CMK (cell line): ENCODE measurements at regions not wholly inside any gene's neighbourhood (a gene's known extent, or its start where the extent isn't known, plus 50 kb on each side); places are given as distances from the start of the nearest gene placed in this dataset.

Source experiments
- DNase-seq: peaks from one replicate; pipeline ENCODE4 v3.0.0-alpha.2; 2010; ENCODE audit warnings: low read depth

GRCh38 chr12:30151831-30152230 is 368.1 kb upstream of the TMTC1 start:
- DNase-seq = no peak

- DNase-seq = no peak
These were observed 362.8 kb upstream of the TMTC1 start for GRCh38 chr12:30146561-30146960.

- DNase-seq = no peak
These were observed 361.9 kb upstream of the TMTC1 start for GRCh38 chr12:30145684-30146032.

- no peak for DNase-seq
These were observed 361.3 kb upstream of the TMTC1 start for GRCh38 chr12:30144777-30145683.

GRCh38 chr12:30142301-30142700 is 358.6 kb upstream of the TMTC1 start:
- no peak for DNase-seq

GRCh38 chr12:30138483-30138882 is 354.7 kb upstream of the TMTC1 start:
- DNase-seq = no peak

- DNase-seq = no peak
These were observed 353.0 kb upstream of the TMTC1 start for GRCh38 chr12:30136696-30137095.

- DNase-seq = no peak
These were observed 352.0 kb upstream of the TMTC1 start for GRCh38 chr12:30135776-30136175.

GRCh38 chr12:30134229-30134628 is 350.5 kb upstream of the TMTC1 start:
- no peak for DNase-seq

- DNase-seq = no peak
These were observed 343.2 kb upstream of the TMTC1 start for GRCh38 chr12:30126944-30127343.

- DNase-seq = no peak
These were observed 336.8 kb upstream of the TMTC1 start for GRCh38 chr12:30120522-30120921.

GRCh38 chr12:30117483-30117882 is 333.7 kb upstream of the TMTC1 start:
- no peak for DNase-seq

- DNase-seq = no peak
These were observed 328.0 kb upstream of the TMTC1 start for GRCh38 chr12:30111719-30112118.

GRCh38 chr12:30110958-30111586 is 327.3 kb upstream of the TMTC1 start:
- no peak for DNase-seq

- no peak for DNase-seq
These were observed 326.8 kb upstream of the TMTC1 start for GRCh38 chr12:30110498-30110897.

- DNase-seq = no peak
These were observed 324.9 kb upstream of the TMTC1 start for GRCh38 chr12:30108666-30109065.

GRCh38 chr12:30106204-30106965 is 322.6 kb upstream of the TMTC1 start:
- DNase-seq = no peak

- no peak for DNase-seq
These were observed 321.8 kb upstream of the TMTC1 start for GRCh38 chr12:30105505-30105904.

GRCh38 chr12:30104971-30105370 is 321.2 kb upstream of the TMTC1 start:
- DNase-seq = no peak

- no peak for DNase-seq
These were observed 317.0 kb upstream of the TMTC1 start for GRCh38 chr12:30100741-30101140.

- no peak for DNase-seq
These were observed 314.9 kb upstream of the TMTC1 start for GRCh38 chr12:30098677-30099076.

GRCh38 chr12:30095511-30095910 is 311.8 kb upstream of the TMTC1 start:
- no peak for DNase-seq
